ENCODE measurements at regions not wholly inside any gene's neighbourhood (a gene's known extent, or its start where the extent isn't known, plus 50 kb on each side); places are given as distances from the start of the nearest gene placed in this dataset.

DNA sequence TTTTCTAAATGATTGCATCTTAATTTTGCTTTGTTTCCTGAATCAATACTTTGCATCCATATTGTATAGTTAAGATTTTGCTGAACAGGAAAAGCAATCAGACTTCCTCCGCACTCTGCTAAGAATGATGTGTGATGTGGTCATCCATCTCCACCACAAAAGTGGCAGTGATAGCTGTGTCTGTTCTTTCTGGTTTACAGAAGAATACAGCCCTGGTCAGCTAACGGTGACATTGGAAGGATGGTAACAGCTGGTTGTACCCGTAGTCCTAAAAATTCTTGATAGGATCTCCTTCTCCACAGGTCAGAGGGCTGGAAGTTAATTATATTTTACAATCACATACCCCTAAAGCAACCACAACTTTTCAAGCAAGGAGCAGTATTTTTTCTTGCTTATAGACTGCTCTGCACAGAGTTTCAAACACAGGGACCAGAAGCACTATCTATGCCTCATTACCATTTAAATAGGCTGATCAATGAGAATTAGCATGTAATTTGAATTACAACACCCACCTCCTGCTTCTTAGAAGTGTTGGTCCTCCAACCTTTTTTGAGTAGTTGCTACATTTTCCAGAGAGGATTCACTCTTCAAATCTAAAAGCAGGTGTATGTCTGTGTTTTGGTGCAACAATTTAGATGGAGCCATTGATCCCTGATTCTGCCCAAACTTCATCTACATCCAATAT lies 1191.9 kb upstream of the NUDT12 start:
- DNase-seq, result no peak

DNA sequence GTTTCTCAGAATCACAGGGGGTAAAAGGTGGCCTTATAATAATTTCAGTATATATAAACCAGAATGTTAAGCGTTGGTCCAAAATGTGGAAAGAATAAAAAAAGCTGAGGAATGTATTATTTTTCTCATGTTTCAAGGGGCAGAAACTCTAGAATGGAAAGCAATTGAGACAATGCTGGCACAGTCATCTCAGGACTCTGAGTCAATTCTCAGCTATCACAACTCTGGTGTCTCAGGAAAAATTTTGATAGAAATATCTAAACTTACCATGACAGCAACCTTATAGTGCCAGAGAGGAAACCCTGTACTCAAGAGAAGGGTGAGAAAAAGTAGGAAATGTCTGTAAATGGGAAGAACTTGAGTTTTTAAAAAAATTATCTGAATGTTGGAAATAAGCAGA lies 1189.4 kb upstream of the NUDT12 start:
- no peak for DNase-seq

DNA sequence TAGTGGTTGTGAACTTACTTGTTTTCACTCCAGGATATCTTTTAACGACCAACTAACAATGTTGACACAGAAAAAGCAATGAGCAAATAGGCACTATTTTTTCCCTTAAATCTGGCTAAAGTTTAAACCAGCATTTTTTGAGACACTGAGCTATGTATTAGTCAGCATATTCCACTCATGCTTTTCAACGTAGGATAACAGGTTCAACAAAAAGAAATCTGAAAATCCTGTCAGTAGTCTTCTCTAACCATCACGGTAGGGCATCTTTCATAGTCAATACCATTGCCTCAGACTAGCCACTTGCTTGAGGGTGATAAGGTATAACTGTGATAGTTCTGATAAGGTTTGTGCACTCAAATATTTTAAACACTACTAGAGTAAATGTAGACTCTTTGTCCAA lies 1177.3 kb upstream of the NUDT12 start:
- DNase-seq, result no peak

DNA sequence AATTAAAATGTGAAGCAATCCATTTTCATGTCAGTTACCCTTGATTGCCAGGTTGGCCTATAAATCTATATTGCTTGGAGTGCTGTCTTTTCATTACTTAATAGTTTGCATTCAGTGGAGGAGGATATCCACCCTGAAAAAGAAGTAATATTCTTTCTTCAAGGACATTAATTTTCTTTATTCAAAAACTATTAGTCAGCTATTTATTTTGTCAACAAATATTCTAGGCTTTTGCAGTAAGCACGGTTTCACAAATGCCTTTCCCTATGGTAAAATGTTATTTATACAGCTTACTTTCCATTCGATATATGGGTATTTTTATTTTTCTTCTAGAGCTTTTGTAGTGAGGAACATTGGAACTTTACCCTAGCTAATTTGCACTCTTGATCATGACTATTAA lies 1176.9 kb upstream of the NUDT12 start:
- DNase-seq, result no peak

DNA sequence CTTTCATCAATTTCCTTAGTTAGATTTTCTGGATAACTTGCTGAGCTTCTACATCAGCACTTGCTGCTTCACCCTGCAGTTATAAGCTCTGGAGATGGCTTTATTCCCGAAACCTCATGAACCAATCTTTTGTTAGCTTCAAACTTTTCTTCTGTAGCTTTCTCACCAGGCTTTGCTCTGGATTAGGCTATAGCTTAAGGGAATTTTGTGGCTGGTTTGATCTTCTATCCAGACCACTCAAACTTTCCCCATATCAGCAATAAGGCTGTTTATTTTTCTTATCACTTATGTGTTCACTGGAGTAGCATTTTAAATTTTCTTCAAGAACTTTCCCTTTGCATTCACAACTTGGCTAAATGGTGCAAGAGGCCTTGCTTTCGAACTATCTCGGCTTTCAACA lies 1173.5 kb upstream of the NUDT12 start:
- no peak for DNase-seq

DNA sequence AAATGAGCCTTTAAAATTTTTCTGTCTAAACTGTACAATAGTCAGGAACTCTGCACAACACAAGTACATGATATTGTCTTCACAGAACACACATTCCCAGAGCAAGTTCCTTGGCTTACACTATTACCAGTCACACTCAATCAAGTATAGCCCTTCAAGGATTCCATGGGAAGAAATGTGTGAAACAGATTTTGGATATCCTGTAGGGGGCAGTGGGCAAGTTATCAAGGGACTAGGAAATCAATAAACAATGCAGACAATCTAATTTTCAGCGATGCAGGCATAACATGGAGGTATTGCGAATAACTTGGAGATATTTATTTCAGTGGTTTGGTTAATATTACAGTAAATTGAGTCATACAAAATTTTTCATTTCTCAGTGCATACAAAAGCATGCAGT lies 1171.5 kb upstream of the NUDT12 start:
- no peak for DNase-seq

DNA sequence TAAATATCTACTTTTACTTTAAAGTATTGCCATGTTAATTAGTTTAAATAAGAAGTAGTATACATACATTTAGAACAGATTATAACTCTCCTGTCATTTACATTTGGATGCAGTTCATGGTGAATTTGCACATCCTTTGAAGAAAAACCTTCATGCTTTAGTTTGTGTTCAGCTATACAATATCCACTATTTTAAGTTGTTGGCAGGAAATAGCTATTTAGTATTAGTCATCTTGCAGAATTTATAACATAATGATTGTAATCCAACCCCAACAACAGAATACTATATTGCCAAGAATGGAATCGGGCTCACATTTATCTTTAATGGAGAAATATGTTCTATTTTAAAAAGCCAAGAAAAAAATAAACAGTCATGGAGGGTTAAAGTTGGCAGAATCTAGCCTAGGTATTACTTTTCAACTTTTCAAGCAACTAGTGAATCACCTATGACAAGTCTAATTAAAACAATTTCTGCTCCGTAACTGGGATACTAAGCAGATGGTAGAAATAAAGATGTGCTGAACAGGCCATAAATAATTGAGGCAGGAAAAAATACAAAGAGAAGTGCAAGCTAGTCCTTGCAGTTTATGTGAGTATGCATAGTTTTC lies 1170.6 kb upstream of the NUDT12 start:
- DNase-seq, result no peak

DNA sequence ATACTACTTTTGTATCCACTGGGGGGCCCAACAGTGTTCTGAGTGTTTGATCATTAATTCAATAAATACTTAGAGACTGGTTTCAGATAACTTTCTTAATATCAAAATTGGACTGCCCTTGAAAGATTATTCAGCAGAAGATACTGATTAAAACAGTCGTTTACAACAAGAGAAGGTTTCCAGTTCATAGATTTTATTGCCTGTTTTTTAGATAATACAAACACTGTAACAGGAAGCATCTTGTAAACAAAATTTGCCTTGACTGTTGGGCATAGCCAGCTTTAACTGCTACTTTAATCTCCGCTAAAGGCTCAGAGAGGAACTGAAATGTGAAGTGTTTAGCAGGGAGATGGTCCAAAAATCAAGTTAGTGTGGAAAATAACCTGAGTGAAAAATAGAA lies 1168.7 kb upstream of the NUDT12 start:
- DNase-seq, result no peak

DNA sequence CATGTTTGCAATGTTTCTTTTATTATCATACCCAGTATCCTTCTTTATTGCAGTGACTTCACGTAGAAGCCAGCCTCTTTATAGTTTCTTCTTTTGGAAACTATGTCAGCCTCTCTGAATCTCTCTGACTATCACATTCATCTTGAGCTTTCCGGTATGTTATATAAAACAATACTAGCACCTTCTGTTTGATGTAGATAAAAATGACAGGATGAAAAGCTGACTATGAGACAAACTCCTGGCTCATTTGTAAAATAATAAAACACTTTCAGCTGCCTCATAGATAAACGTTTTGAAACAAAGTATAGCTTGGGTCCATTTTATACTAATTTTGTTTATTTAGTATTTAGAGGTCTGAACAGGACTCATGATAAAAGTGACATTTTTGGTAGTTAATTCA lies 1145.4 kb upstream of the NUDT12 start:
- DNase-seq, result no peak

DNA sequence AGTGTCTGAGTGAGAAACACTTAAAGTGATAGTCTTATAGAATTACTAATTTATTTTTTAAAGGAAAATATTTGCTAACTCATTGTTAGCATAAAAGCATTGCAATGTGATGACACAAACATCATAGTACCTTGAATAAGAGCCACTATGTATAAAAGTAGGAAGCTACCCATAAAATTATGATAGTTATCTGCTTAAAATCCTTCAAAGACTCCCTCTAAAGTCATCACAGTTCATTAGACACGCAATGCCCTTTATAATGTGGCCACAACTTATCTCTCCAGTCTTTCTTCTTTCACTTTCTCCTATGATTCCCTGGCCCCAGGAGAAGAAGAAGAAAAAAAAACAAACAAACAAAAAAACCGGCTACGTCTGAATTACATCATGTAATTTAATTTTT lies 1144.0 kb upstream of the NUDT12 start:
- DNase-seq, result no peak

DNA sequence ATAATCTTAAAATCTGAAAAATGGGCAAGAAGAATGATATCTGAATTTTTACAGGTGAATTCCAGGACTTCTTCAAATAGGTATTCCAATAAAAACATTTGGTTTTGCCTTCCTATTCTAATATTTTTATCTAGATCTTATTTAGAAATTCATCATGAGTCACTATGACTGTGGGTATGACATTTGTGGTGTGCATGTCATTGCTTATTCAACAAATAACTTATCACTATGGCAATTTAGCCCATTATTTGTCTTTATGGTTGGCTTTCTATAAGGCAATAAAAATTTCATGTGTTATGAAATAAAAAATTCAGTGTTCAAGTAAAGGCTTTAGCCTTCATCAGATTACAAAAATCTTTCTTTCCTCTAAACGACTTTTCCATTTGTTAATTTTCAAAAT lies 1139.6 kb upstream of the NUDT12 start:
- DNase-seq, result no peak

DNA sequence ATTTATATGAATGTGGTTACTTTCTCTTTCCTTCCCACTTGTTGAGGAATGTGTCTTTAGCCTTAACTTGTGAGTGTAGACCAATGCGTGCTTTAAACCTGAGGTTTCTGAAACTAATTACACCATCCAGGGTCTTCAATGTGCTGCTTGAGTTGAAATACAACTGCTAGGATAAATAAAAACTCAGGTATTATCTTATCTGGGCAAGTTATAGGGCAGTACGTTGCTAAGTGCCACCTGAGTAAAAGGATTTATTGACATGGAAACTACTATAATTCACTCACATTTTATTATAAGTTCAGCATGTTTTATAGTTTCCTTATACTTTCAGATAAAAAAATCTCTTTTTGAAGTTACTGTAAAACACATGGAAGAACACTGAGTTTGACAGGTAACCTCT lies 1136.8 kb upstream of the NUDT12 start:
- no peak for DNase-seq

DNA sequence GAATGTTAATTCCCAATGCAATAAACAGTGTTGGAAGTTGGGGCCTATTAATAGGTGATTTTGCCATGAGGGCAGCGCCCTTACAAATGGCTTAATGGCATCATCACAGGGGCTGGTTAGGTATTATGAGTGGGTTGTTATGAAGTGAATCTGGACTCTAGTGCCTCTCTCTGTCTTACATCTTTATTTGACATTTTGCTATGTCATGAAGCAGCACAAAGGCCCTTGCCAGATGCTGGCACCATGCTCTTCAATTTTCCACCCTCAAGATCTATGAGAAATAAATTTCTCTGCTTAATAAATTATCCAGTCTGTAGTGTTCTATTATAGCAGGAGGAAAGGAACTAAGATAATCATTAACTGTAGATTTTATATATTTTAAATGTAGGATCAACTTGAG lies 1098.7 kb upstream of the NUDT12 start:
- no peak for DNase-seq

DNA sequence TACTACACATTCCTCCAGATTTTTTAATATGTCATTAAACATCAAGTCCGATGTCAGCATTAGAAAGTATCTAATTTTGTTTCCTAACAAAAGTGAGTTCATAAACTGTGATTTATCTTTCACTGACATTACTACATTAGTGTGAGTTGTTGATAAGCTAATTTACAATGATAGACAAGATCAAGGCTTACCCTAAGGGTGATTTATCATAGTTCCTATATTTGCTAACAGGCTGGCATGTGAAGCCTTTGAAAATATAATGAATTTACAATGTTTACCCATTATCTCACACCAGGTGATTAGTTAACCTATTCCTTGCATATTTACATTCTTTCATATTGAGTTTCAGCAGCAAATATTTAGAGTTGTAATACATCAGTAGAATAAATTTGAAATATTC lies 1096.9 kb upstream of the NUDT12 start:
- no peak for DNase-seq

DNA sequence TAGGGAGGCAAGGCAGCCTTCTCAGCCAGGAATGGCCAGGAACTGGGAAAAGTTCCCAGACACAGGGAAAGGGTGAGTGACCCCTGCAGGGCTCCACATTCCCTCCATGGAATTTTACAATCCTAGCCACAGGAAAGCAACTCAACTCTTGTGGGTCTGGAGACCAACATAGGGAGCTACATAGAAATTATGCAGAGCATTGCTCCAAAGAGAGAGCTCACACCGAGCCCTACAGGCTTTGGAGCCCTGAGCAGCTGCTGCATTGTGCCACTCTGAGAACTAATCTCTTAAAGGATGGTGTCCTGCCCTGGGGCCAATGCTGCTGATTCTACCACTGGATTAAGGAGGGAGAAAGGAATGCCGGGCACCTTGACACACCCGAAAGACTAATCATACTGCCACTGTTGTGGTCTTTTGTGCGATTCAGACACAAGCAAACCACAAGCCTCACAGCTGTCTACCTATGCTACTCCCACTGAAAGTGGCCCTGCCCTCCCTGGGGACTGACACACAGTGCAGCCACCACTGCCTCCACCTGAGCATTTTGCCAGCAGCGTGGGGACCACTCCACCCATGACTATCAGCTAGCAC lies 1089.8 kb upstream of the NUDT12 start:
- no peak for DNase-seq

DNA sequence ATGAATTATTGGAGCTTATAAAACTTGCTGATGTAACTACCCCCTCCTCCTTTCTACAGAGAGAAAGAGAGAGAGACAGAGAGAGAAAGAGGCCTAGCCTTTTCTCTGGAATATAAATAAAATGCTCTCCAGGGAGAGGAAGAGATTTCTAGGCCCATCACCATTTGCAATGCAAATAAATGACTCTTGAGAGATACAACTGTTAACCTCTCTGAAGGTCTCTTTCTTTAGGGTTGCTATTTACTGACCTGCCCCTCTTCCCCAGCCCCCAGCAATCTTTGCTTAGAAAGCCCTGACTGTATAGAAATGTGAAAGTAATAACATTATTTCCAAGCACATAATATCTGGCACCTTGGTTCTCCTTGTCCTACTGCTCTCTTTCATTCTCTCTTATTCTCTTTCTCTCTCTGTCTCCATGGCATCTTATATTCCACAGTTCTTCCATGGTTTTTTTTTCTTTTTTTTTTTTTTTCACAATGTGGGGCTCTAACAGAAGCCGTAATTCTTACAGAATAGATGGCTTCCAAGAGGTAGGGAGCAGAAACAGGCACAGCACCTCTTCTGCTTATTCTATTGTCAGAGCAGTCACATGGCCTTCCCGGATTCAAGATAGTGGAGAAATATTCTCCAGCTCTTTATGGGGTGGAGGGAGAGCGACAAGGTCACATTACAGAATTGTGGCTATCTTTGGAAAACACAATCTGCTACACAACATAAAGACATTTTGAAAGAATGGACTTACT lies 1087.9 kb upstream of the NUDT12 start:
- no peak for DNase-seq

DNA sequence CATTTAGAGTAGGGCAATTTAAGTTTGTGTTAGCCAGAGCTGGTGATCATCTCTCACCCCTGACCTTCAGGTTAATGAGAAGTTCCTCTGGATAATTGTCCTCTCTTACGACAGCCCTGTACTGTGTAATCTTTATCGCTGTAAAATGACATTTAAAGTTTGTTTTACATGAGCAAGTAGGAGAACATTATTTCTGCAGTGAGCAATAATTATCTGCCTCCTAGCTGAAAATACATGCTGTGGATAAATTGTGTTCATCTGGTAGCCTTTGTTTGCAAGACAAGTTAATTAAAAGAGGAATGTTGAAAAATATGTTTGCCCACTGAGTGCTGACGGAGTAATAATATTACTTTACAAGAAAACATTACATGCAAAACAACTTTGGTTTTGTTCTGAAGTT lies 1083.8 kb upstream of the NUDT12 start:
- no peak for DNase-seq

DNA sequence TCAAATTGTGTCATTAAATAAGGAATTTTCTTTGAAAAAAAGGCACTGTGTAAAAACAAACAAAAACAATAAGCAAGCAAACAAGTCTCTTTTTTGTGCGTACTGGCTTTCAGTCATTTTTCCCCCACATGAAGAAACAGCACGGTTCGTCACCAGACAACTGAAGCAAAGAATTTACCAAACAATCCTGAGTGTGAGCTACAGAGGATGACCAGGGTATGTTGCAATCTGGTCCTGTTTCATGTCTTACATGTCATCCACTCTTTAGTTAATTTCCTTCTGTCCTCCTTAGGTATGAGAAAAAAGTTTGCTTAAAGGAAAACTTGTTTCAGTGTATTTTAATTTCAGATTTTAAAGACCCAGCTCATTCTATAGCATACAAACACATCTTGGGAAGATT lies 1080.7 kb upstream of the NUDT12 start:
- no peak for DNase-seq

DNA sequence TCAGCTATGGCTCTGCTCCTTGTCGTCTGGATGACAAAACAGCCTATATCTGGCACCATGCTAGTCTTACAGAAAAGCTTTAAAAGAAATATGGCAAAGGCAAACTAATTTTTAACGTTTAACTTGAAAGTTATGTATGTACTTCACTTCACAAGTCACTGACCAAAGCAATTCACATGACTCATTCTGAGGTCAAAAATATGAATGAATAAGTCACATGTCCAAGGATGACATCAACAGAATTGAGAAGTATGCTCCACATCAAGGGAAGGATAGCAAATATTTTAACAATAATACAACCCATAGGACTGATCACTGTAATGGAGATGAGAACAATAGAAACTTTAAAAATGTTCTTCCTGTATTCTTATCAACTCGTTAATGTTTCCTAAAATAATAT lies 1072.6 kb upstream of the NUDT12 start:
- no peak for DNase-seq

DNA sequence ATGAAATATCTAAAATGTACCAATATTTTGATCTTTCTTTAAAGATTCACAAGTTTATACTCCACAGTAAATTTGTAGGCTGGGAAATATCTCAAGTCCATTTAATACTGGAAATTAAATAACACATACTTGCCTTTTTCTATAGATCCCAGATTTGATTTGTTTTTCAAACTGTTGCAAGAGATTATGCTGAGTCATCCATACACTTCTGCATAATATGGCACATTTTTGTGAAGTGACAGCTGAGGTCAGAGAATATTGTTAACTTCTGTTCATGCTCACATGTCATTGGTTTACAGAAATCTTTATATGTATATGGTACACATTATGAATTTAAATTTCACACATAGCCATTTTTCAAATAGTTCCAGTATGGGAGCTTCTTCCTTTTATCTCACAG lies 1066.3 kb upstream of the NUDT12 start:
- DNase-seq, result no peak

DNA sequence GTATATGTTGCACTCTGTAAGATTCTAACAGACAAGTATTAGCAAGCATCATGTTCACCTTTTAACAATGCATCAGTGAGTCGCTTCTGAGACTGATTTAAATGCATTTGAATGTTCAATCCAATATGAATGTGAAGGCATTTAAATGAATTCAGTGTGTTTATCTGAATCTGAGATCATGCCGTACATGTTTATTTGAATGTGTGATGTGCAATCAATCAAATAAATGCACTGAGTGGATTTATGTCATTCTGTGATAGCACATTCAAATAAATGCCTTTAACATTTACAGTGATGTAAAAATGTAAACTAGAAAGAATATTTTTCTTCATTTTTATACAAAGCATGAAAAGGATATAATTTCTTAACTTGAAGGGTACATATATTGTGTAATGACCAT lies 1063.5 kb upstream of the NUDT12 start:
- no peak for DNase-seq

DNA sequence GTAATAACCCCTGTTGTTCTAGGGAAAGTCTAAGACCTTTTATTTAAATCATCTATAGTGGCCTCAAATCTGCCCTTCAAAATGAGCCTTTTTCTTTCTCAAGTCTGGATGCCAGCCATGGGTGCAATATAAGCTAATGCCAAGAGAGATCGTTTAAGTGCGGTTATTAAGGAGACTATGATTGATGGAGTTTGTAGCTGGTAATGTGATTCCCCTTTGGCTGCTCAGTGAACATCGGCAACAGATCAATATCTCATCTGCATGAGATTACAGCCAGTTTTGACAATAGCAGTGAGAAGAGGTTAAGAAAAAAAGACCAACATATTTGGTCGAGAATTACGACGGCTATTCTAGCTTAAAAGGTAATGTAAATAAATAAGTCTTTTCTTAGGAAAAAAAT lies 1049.4 kb upstream of the NUDT12 start:
- DNase-seq, result no peak

DNA sequence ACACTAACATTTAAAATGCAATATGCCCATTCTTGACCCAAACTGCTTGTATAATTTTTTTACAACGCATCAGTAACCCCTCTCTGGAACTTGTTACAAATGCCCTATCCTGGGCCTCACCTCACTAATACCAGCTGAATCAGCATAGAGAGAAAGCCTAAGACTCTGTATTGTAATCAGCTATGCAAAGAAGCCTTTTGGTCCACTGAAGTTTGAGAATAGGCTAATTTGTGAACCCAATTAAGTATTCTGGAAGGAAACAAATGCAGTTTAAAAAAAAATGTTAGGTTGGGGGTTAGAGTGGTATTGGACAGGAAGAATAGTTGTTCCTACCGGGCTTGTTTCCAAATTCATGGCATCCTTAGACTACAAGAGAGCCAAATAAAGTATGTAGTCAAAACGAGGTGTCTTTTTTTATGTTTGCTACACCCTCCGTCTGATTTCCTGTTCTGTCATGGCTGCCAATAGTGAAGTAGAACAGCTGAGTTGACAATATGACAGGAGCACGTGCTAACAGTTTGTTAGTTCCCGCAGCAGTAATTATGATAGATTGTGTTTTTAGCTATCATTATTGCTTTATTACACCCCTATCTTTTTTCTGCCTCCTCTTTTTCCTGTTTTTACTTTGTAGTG lies 1048.7 kb upstream of the NUDT12 start:
- no peak for DNase-seq
